H1 (cell line): ENCODE measurements at regions not wholly inside any gene's neighbourhood (a gene's known extent, or its start where the extent isn't known, plus 50 kb on each side); places are given as distances from the start of the nearest gene placed in this dataset.

ENCODE experiments used
- CTCF ChIA-PET: fragments of 300-600 bp; sonication (Branson Sonifier 250); formaldehyde crosslinking; loops from one replicate; lab custom pipeline; 2021; ENCODE audit not compliant: partially characterized antibody; lab: Charles Lee
- POLR2A ChIA-PET: fragments of 300-600 bp; sonication (Branson Sonifier 250); formaldehyde crosslinking; loops from one replicate; lab custom pipeline; 2021; ENCODE audit warnings: inconsistent platforms; ENCODE audit not compliant: partially characterized antibody; lab: Charles Lee
- DNase-seq, 2 experiments: peaks; one replicate each; pipeline versions ENCODE4 v3.0.0 to v3.0.0-alpha.2; 2010 to 2022; ENCODE audit warnings: low spot score in 2 of 2, low read depth in 1 of 2, mixed read lengths in 1 of 2
- FAIRE-seq: peaks from 2 replicates; lab custom pipeline; 2011; peaks lifted over from hg19 to GRCh38; lab: Jason Lieb, UNC
- H2AFZ ChIP-seq: 2 replicates; pipeline ENCODE4 v1.8.1; 2012; ENCODE audit warnings: low read length, inconsistent platforms
- H2AK5ac ChIP-seq: 2 replicates; pipeline ENCODE4 v1.6.1; 2013; ENCODE audit warnings: low read depth, low read length
- H2BK120ac ChIP-seq: replicated peaks from 2 replicates; pipeline ENCODE3; 2013; ENCODE audit warnings: low read depth, low read length, inconsistent platforms
- H2BK12ac ChIP-seq: 2 replicates; pipeline ENCODE4 v1.6.1; 2013; ENCODE audit warnings: low read depth, low read length
- H2BK15ac ChIP-seq: 2 replicates; pipeline ENCODE4 v1.6.1; 2013; ENCODE audit warnings: low read length
- H2BK20ac ChIP-seq: 2 replicates; pipeline ENCODE4 v1.6.1; 2013; ENCODE audit warnings: low read length
- H2BK5ac ChIP-seq: 2 replicates; pipeline ENCODE4 v1.6.1; 2013; ENCODE audit warnings: low read depth, low read length
- H3K14ac ChIP-seq: 2 replicates; pipeline ENCODE4 v1.6.1; 2013; ENCODE audit warnings: inconsistent platforms; ENCODE audit not compliant: insufficient read length
- H3K18ac ChIP-seq: 2 replicates; pipeline ENCODE4 v1.6.1; 2013; ENCODE audit warnings: low read length; ENCODE audit errors: extremely low read depth
- H3K23ac ChIP-seq: 2 replicates; pipeline ENCODE4 v1.6.1; 2013; ENCODE audit warnings: inconsistent platforms; ENCODE audit not compliant: insufficient read length
- H3K23me2 ChIP-seq: 2 replicates; pipeline ENCODE4 v1.6.1; 2013; ENCODE audit warnings: low read depth, low read length
- H3K27ac ChIP-seq: 2 replicates; pipeline ENCODE4 v1.6.1; 2011; ENCODE audit warnings: low read depth, low read length, inconsistent platforms
- H3K27me3 ChIP-seq, 4 experiments: replicated peaks in 1 of 4; 1 replicate in 1 of 4; 2 replicates in 3 of 4; pipeline versions ENCODE4 v1.6.1 to v1.8.1; 2011 to 2013; ENCODE audit warnings: low read length in 3 of 4, mild to moderate bottlenecking in 3 of 4, inconsistent platforms in 2 of 4, mixed read lengths in 2 of 4, moderate library complexity in 1 of 4; ENCODE audit not compliant: control insufficient read depth in 3 of 4, insufficient read depth in 3 of 4; ENCODE audit errors: extremely low read depth in 1 of 4
- H3K36me3 ChIP-seq, 4 experiments: 2 replicates each; pipeline versions ENCODE4 v1.6.1 to v1.8.1; 2011 to 2013; ENCODE audit warnings: mild to moderate bottlenecking in 4 of 4, low read length in 3 of 4, moderate library complexity in 2 of 4, control low read depth in 1 of 4, inconsistent platforms in 1 of 4; ENCODE audit not compliant: insufficient read depth in 4 of 4, control insufficient read depth in 2 of 4
- H3K4ac ChIP-seq: replicated peaks from 2 replicates; pipeline ENCODE3; 2013; ENCODE audit warnings: low read length, low read depth, mixed read lengths, inconsistent platforms; ENCODE audit not compliant: insufficient read length
- H3K4me1 ChIP-seq, 4 experiments: replicated peaks in 1 of 4; 1 replicate in 1 of 4; 2 replicates in 3 of 4; pipeline versions ENCODE4 v1.6.1 to v1.8.1; 2011 to 2013; ENCODE audit warnings: low read length in 3 of 4, inconsistent platforms in 2 of 4, mixed read lengths in 1 of 4; ENCODE audit not compliant: insufficient read depth in 4 of 4, control insufficient read depth in 3 of 4
- H3K4me2 ChIP-seq, 2 experiments: 2 replicates each; pipeline versions ENCODE4 v1.6.1 to v1.8.1; 2011 to 2013; ENCODE audit warnings: low read depth in 2 of 2, low read length in 2 of 2, control low read depth in 1 of 2, inconsistent platforms in 1 of 2, mild to moderate bottlenecking in 1 of 2; ENCODE audit not compliant: insufficient read depth in 1 of 2
- H3K4me3 ChIP-seq, 4 experiments: fragments of 200-600, 300-600 bp in 1 of 4; sonication (generic), shearing (Covaris generic), sonication (Bioruptor Twin) in 1 of 4; 2 replicates each; pipeline versions ENCODE4 v1.5.1 to v1.8.1; 2011 to 2016; ENCODE audit warnings: low read length in 4 of 4, low read depth in 3 of 4, control low read depth in 2 of 4, inconsistent platforms in 2 of 4, mild to moderate bottlenecking in 2 of 4, mixed read lengths in 1 of 4, moderate library complexity in 1 of 4; ENCODE audit not compliant: insufficient read depth in 2 of 4; ENCODE audit errors: extremely low read depth in 1 of 4
- H3K56ac ChIP-seq: replicated peaks from 2 replicates; pipeline ENCODE3; 2013; ENCODE audit warnings: low read depth, mild to moderate bottlenecking, mixed read lengths, low read length, inconsistent platforms; ENCODE audit not compliant: insufficient read length
- H3K79me1 ChIP-seq: 2 replicates; pipeline ENCODE4 v1.6.1; 2013; ENCODE audit warnings: low read depth, low read length, control low read depth
- H3K79me2 ChIP-seq, 2 experiments: 2 replicates each; pipeline versions ENCODE4 v1.6.1 to v1.8.1; 2012 to 2013; ENCODE audit warnings: low read length in 2 of 2, mild to moderate bottlenecking in 2 of 2, inconsistent platforms in 1 of 2; ENCODE audit not compliant: insufficient read depth in 2 of 2, control insufficient read depth in 1 of 2
- H3K9ac ChIP-seq, 4 experiments: replicated peaks in 1 of 4; 1 replicate in 1 of 4; 2 replicates in 3 of 4; pipeline versions ENCODE4 v1.6.1 to v1.8.1; 2011 to 2013; ENCODE audit warnings: low read depth in 3 of 4, low read length in 3 of 4, control low read depth in 2 of 4, mild to moderate bottlenecking in 2 of 4, moderate library complexity in 2 of 4, inconsistent platforms in 1 of 4; ENCODE audit errors: extremely low read depth in 1 of 4
- H3K9me3 ChIP-seq, 2 experiments: 2 replicates each; pipeline versions ENCODE4 v1.6.1 to v1.8.1; 2012 to 2013; ENCODE audit warnings: mild to moderate bottlenecking in 2 of 2, moderate library complexity in 2 of 2, control low read depth in 1 of 2, inconsistent platforms in 1 of 2, low read depth in 1 of 2, low read length in 1 of 2, mixed read lengths in 1 of 2; ENCODE audit not compliant: insufficient read depth in 2 of 2
- H4K20me1 ChIP-seq, 2 experiments: replicated peaks in 1 of 2; 2 replicates each; pipeline versions ENCODE3 to v1.8.1; 2011 to 2013; ENCODE audit warnings: inconsistent platforms in 2 of 2, low read length in 2 of 2, mild to moderate bottlenecking in 1 of 2; ENCODE audit not compliant: insufficient read depth in 2 of 2, control insufficient read depth in 1 of 2
- H4K5ac ChIP-seq: 2 replicates; pipeline ENCODE4 v1.6.1; 2013; ENCODE audit warnings: low read length, low read depth, mixed read lengths, inconsistent platforms; ENCODE audit not compliant: insufficient read length
- H4K8ac ChIP-seq: 2 replicates; pipeline ENCODE4 v1.8.0; 2013; ENCODE audit warnings: mild to moderate bottlenecking, moderate library complexity, low read length, inconsistent platforms; ENCODE audit not compliant: insufficient read depth; ENCODE audit errors: extremely low read depth
- H4K91ac ChIP-seq: replicated peaks from 2 replicates; pipeline ENCODE3; 2013; ENCODE audit warnings: low read length, mixed read lengths, inconsistent platforms; ENCODE audit not compliant: insufficient read length
- CREB1 ChIP-seq: IDR thresholded peaks from 2 replicates; pipeline ENCODE4 v1.6.1; 2012; ENCODE audit warnings: inconsistent platforms
- CTBP2 ChIP-seq: IDR thresholded peaks from 2 replicates; pipeline ENCODE4 v1.7.0; 2011; ENCODE audit warnings: borderline replicate concordance, mild to moderate bottlenecking, moderate library complexity, mixed read lengths, low read length; ENCODE audit not compliant: insufficient read depth, insufficient read length
- HDAC2 ChIP-seq, 2 experiments: fragments of 300-600 bp in 1 of 2; sonication (generic) in 1 of 2; IDR thresholded peaks; 2 replicates each; pipeline ENCODE4 v1.6.1; 2011 to 2012; ENCODE audit warnings: low read depth in 2 of 2, low read length in 2 of 2, mild to moderate bottlenecking in 2 of 2, moderate library complexity in 2 of 2, borderline replicate concordance in 1 of 2, inconsistent platforms in 1 of 2
- HDAC6 ChIP-seq: IDR thresholded peaks from one replicate; pipeline ENCODE4 v1.7.1; 2012; ENCODE audit warnings: low read depth, mild to moderate bottlenecking, inconsistent platforms, low read length, moderate library complexity
- KDM1A ChIP-seq: fragments of 200-600, 300-600 bp; sonication (generic); IDR thresholded peaks from 2 replicates; pipeline ENCODE4 v1.7.1; 2016; ENCODE audit warnings: mild to moderate bottlenecking, low read length, borderline replicate concordance
- PHF8 ChIP-seq: fragments of 200-600 bp; sonication (generic); conservative IDR thresholded peaks from 2 replicates; pipeline ENCODE4 v1.7.1; 2012; ENCODE audit warnings: low read depth, mild to moderate bottlenecking, inconsistent platforms, low read length, moderate library complexity
- POLR2A ChIP-seq, 2 experiments: IDR thresholded peaks; 1 replicate in 1 of 2; 2 replicates in 1 of 2; pipeline ENCODE4 v1.6.1; 2011; ENCODE audit warnings: low read depth in 2 of 2, low read length in 2 of 2, mild to moderate bottlenecking in 2 of 2; ENCODE audit errors: control extremely low read depth in 1 of 2
- RAD21 ChIP-seq, 2 experiments: IDR thresholded peaks in 1 of 2; conservative IDR thresholded peaks in 1 of 2; 2 replicates each; pipeline ENCODE4 v1.6.1; 2011; ENCODE audit warnings: low read depth in 2 of 2, low read length in 2 of 2, improper control_type of control experiment in 1 of 2, inconsistent platforms in 1 of 2, mild to moderate bottlenecking in 1 of 2, moderate library complexity in 1 of 2
- RBBP5 ChIP-seq: IDR thresholded peaks from 2 replicates; pipeline ENCODE4 v1.7.1; 2012; ENCODE audit warnings: low read depth, mild to moderate bottlenecking, inconsistent platforms, low read length, moderate library complexity, borderline replicate concordance
- SP2 ChIP-seq: IDR thresholded peaks from 2 replicates; pipeline ENCODE4 v1.6.1; 2012; ENCODE audit warnings: mild to moderate bottlenecking, low read length, inconsistent platforms
- SP4 ChIP-seq: IDR thresholded peaks from 2 replicates; pipeline ENCODE4 v1.6.1; 2012; ENCODE audit warnings: low read length, inconsistent platforms
- TBP ChIP-seq: IDR thresholded peaks from 2 replicates; pipeline ENCODE4 v1.6.1; 2011; ENCODE audit warnings: low read depth, low read length, improper control_type of control experiment
- ZNF274 ChIP-seq: IDR thresholded peaks from 2 replicates; pipeline ENCODE4 v1.7.0; 2012; ENCODE audit warnings: low read length, borderline replicate concordance; ENCODE audit errors: extremely low read depth
- WGBS, 2 experiments: shearing (Covaris generic) in 1 of 2; methylation state at CpG; one replicate each; pipeline versions ENCODE4 v1.1.6 to v1.1.7; 2013 to 2015; ENCODE audit warnings: low lambda C conversion rate in 2 of 2, mixed read lengths in 2 of 2, inconsistent platforms in 1 of 2, low coverage in 1 of 2, missing lambda C conversion rate in 1 of 2; ENCODE audit not compliant: insufficient replicate concordance in 2 of 2, insufficient coverage in 1 of 2, insufficient read length in 1 of 2; ENCODE audit errors: extremely low coverage in 1 of 2, missing lambda C conversion rate in 1 of 2; 5-methylcytosine and 5-hydroxymethylcytosine counted together
- TF ChIP-seq, protein P1 (sequence below): IDR thresholded peaks from 2 replicates; pipeline ENCODE4 v1.6.1; 2011; ENCODE audit warnings: low read length, improper control_type of control experiment

- ChIA-PET POLR2A (no interaction called here), CTCF (interaction anchor here (0.6 kb wide), 1 partner anchor 375 kb away, joined by 4 read pairs; no protein-coding TSS in a partner anchor)
- FAIRE-seq: no peak
- TF ChIP-seq CREB1 (no peak), TBP (no peak), HDAC6 (no peak), PHF8 (no peak), CTBP2 (no peak), POLR2A (IDR thresholded peaks at IDR 0.05; ENCODE audit: control extremely low read depth in 1 of 2, low read depth in 2 of 2, low read length in 2 of 2) (no peak), SP2 (no peak), KDM1A (no peak), RBBP5 (no peak), SP4 (no peak), HDAC2 (IDR thresholded peaks at IDR 0.05; ENCODE audit: borderline replicate concordance in 1 of 2, low read depth in 2 of 2, low read length in 2 of 2) (no peak), RAD21 (IDR thresholded peaks at IDR 0.05 in 1 of 2, conservative IDR thresholded peaks at IDR 0.05 in 1 of 2; ENCODE audit: low read depth in 2 of 2, low read length in 2 of 2) (no peak), ZNF274 (no peak)
- TF ChIP-seq, protein P1, sequence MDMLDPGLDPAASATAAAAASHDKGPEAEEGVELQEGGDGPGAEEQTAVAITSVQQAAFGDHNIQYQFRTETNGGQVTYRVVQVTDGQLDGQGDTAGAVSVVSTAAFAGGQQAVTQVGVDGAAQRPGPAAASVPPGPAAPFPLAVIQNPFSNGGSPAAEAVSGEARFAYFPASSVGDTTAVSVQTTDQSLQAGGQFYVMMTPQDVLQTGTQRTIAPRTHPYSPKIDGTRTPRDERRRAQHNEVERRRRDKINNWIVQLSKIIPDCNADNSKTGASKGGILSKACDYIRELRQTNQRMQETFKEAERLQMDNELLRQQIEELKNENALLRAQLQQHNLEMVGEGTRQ: no peak
Measured at GRCh38 chr9:115283395-115283794, 165.4 kb upstream of the TNC start.

More at GRCh38 chr9:115283395-115283794, 165.4 kb upstream of the TNC start:
- no peak overlapping the region for H2BK15ac ChIP-seq
- no peaks in the 10 kb centered on the region for H3K36me3 ChIP-seq
- no peak overlapping the region for H3K23ac ChIP-seq
- H2BK20ac ChIP-seq: no peak overlapping the region
- no peak overlapping the region for H3K27ac ChIP-seq
- H3K4ac ChIP-seq: no peak overlapping the region
- H3K4me1 ChIP-seq: no peaks in the 10 kb centered on the region
- no peaks in the 10 kb centered on the region for H3K9me3 ChIP-seq
- H3K27me3 ChIP-seq: no peaks in the 10 kb centered on the region
- H3K56ac ChIP-seq: no peak overlapping the region
- no peak overlapping the region for H2BK12ac ChIP-seq
- no peak overlapping the region for H2AFZ ChIP-seq
- no peak overlapping the region for H2AK5ac ChIP-seq
- H3K14ac ChIP-seq: no peak overlapping the region
- H2BK5ac ChIP-seq: no peak overlapping the region
- H2BK120ac ChIP-seq: no peak overlapping the region
- H4K5ac ChIP-seq: no peak overlapping the region
- H3K9ac ChIP-seq: no peak overlapping the region
- H4K8ac ChIP-seq: no peak overlapping the region
- H3K18ac ChIP-seq: no peak overlapping the region
- DNase-seq: no peak
- H3K4me3 ChIP-seq: no peak overlapping the region
- H3K4me2 ChIP-seq: no peak overlapping the region
- no peaks in the 10 kb centered on the region for H3K23me2 ChIP-seq
- no peaks in the 10 kb centered on the region for H3K79me2 ChIP-seq
- no peaks in the 10 kb centered on the region for H3K79me1 ChIP-seq
- 78% methylated on average over 1 of the region's 1 CpG; no CpG with 5 or more reads in 1 of the 2 experiments for WGBS, 2 experiments
- no peak overlapping the region for H4K91ac ChIP-seq
- no peaks in the 10 kb centered on the region for H4K20me1 ChIP-seq
